ENCODE measurements at regions not wholly inside any gene's neighbourhood (a gene's known extent, or its start where the extent isn't known, plus 50 kb on each side); places are given as distances from the start of the nearest gene placed in this dataset.

DNA sequence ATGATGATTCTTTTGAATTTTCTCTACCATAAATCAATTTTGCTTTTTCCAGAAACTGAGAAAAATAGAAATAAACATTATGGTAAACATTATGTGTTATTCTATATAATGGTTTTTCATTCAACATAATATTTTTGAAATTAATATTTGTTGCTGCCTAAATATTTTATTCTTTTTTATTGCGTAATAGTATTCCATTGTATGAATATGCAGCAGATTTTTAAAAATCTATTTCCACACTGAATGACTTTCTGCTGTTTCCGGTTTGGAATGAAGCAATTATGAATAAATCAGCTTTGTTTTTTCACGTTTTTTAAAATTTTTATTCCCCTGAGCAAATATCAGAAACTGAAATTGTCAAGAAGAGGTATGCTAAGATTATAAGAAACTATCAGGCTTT lies 335.2 kb upstream of the KCND2 start:
- in situ Hi-C loops (cut with MboI) (loop anchor here (5.0 kb wide), 2 partner anchors 335 to 615 kb away; partner anchors contain the start of gene KCND2), intact Hi-C loops (cut with micrococcal nuclease; ENCODE audit: unreplicated experiment) (no loop called here)
- SMC1A ChIA-PET (ENCODE audit: uncharacterized antibody, unreplicated experiment), result interaction anchor here (1.2 to 1.5 kb wide), 2 partner anchors 15 to 333 kb away, joined by 3 read pairs; no protein-coding TSS in a partner anchor
- H3K4me3 ChIP-seq, result no peak overlapping the region
- TF ChIP-seq JUNB (IDR thresholded peaks at IDR 0.05), result no peak
- TF ChIP-seq TCF12 (IDR thresholded peaks at IDR 0.05; ENCODE audit: low read depth, low read length), result no peak
- no peak for TF ChIP-seq IRF5 (IDR thresholded peaks at IDR 0.05; ENCODE audit: borderline replicate concordance)
- TF ChIP-seq ZNF217 (IDR thresholded peaks at IDR 0.05), result no peak
- no peak for TF ChIP-seq ETV6 (conservative IDR thresholded peaks at IDR 0.05 in 1 of 2, IDR thresholded peaks at IDR 0.05 in 1 of 2; ENCODE audit: borderline replicate concordance in 1 of 2, low read depth in 1 of 2)
- TF ChIP-seq NFXL1 (IDR thresholded peaks at IDR 0.05; ENCODE audit: borderline replicate concordance), result no peak
- no peak for TF ChIP-seq SMAD1 (IDR thresholded peaks at IDR 0.05; ENCODE audit: low read depth, partially characterized antibody)
- no peak for TF ChIP-seq BHLHE40 (IDR thresholded peaks at IDR 0.05; ENCODE audit: borderline replicate concordance in 1 of 2, low read depth in 2 of 2, low read length in 1 of 2)
- no peak for TF ChIP-seq PAX8 (IDR thresholded peaks at IDR 0.05)
- TF ChIP-seq CBFB (IDR thresholded peaks at IDR 0.05; ENCODE audit: low read depth), result no peak
- TF ChIP-seq, protein P1, sequence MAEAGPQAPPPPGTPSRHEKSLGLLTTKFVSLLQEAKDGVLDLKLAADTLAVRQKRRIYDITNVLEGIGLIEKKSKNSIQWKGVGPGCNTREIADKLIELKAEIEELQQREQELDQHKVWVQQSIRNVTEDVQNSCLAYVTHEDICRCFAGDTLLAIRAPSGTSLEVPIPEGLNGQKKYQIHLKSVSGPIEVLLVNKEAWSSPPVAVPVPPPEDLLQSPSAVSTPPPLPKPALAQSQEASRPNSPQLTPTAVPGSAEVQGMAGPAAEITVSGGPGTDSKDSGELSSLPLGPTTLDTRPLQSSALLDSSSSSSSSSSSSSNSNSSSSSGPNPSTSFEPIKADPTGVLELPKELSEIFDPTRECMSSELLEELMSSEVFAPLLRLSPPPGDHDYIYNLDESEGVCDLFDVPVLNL (IDR thresholded peaks at IDR 0.05; ENCODE audit: low read depth, low read length), result no peak
- no peak for TF ChIP-seq CHD2 (IDR thresholded peaks at IDR 0.05; ENCODE audit: borderline replicate concordance, low read depth, low read length)
- no peak for TF ChIP-seq BRCA1 (IDR thresholded peaks at IDR 0.05; ENCODE audit: low read depth, low read length)
- TF ChIP-seq, protein P2, sequence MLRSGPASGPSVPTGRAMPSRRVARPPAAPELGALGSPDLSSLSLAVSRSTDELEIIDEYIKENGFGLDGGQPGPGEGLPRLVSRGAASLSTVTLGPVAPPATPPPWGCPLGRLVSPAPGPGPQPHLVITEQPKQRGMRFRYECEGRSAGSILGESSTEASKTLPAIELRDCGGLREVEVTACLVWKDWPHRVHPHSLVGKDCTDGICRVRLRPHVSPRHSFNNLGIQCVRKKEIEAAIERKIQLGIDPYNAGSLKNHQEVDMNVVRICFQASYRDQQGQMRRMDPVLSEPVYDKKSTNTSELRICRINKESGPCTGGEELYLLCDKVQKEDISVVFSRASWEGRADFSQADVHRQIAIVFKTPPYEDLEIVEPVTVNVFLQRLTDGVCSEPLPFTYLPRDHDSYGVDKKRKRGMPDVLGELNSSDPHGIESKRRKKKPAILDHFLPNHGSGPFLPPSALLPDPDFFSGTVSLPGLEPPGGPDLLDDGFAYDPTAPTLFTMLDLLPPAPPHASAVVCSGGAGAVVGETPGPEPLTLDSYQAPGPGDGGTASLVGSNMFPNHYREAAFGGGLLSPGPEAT (IDR thresholded peaks at IDR 0.05; ENCODE audit: low read depth), result no peak
- TF ChIP-seq, protein P3, sequence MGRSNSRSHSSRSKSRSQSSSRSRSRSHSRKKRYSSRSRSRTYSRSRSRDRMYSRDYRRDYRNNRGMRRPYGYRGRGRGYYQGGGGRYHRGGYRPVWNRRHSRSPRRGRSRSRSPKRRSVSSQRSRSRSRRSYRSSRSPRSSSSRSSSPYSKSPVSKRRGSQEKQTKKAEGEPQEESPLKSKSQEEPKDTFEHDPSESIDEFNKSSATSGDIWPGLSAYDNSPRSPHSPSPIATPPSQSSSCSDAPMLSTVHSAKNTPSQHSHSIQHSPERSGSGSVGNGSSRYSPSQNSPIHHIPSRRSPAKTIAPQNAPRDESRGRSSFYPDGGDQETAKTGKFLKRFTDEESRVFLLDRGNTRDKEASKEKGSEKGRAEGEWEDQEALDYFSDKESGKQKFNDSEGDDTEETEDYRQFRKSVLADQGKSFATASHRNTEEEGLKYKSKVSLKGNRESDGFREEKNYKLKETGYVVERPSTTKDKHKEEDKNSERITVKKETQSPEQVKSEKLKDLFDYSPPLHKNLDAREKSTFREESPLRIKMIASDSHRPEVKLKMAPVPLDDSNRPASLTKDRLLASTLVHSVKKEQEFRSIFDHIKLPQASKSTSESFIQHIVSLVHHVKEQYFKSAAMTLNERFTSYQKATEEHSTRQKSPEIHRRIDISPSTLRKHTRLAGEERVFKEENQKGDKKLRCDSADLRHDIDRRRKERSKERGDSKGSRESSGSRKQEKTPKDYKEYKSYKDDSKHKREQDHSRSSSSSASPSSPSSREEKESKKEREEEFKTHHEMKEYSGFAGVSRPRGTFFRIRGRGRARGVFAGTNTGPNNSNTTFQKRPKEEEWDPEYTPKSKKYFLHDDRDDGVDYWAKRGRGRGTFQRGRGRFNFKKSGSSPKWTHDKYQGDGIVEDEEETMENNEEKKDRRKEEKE (IDR thresholded peaks at IDR 0.05), result no peak
- no peak for TF ChIP-seq TAF1 (IDR thresholded peaks at IDR 0.05; ENCODE audit: borderline replicate concordance, low read depth, low read length)
- TF ChIP-seq MXI1 (IDR thresholded peaks at IDR 0.05; ENCODE audit: low read depth, low read length), result no peak
- TF ChIP-seq TBL1XR1 (IDR thresholded peaks at IDR 0.05; ENCODE audit: low read depth, low read length), result no peak
- TF ChIP-seq POU2F2 (IDR thresholded peaks at IDR 0.05; ENCODE audit: borderline replicate concordance, low read depth, low read length), result no peak
- no peak for FAIRE-seq
- RAD21 ChIA-PET (ENCODE audit: unreplicated experiment), result no interaction called here
- CTCF ChIA-PET, result interaction anchor here (1.0 kb wide), 1 partner anchor 11 kb away, joined by 3 read pairs; no protein-coding TSS in a partner anchor
- 2% methylated on average over 3 of the region's 3 CpGs for WGBS (ENCODE audit: insufficient coverage, insufficient replicate concordance, low lambda C conversion rate, missing lambda C conversion rate)
- H3K27ac ChIP-seq (ENCODE audit: control insufficient read depth, insufficient read depth), result no peak overlapping the region
- DNase-seq (ENCODE audit: low read depth, low spot score), result no peak
- H3K36me3 ChIP-seq (ENCODE audit: control insufficient read depth in 2 of 2, insufficient read depth in 2 of 2, low read length in 1 of 2), result no peaks in the 10 kb centered on the region
- H3K4me1 ChIP-seq (ENCODE audit: control insufficient read depth, insufficient read depth, low read length), result no peaks in the 10 kb centered on the region
- H2AFZ ChIP-seq (ENCODE audit: control insufficient read depth, low read depth, low read length), result no peak overlapping the region
- no peak overlapping the region for H3K4me2 ChIP-seq (ENCODE audit: control insufficient read depth, insufficient read depth)
- no peaks in the 10 kb centered on the region for H3K9me3 ChIP-seq (replicated peaks; ENCODE audit: control insufficient read depth, insufficient read depth, low read length)
- no TSS peak for BruUV-seq (replicated peaks)
- H3K79me2 ChIP-seq (ENCODE audit: control insufficient read depth, insufficient read depth, low read length), result no peaks in the 10 kb centered on the region
- ATAC-seq, result no peak
- no peaks in the 10 kb centered on the region for H4K20me1 ChIP-seq (ENCODE audit: control insufficient read depth, insufficient read depth)
- peaks cover 0 to 1% of the 10 kb centered on the region in 2 experiments; a peak in 1 of 4 replicates for H3K27me3 ChIP-seq (replicated peaks in 1 of 2; ENCODE audit: control insufficient read depth in 2 of 2, insufficient read depth in 2 of 2, low read length in 1 of 2)
- POLR2A ChIA-PET, result no interaction called here
- H3K9ac ChIP-seq (ENCODE audit: control insufficient read depth, insufficient read depth, low read length), result no peak overlapping the region
